Activated T-cell treated with anti-CD3 and anti-CD28 coated beads for 24 hours (primary cell): ENCODE measurements at regions not wholly inside any gene's neighbourhood (a gene's known extent, or its start where the extent isn't known, plus 50 kb on each side); places are given as distances from the start of the nearest gene placed in this dataset.

Experiments used
- DNase-seq: peaks from one replicate; pipeline ENCODE4 v3.0.0-alpha.2; 2020; ENCODE audit warnings: low read depth

DNA sequence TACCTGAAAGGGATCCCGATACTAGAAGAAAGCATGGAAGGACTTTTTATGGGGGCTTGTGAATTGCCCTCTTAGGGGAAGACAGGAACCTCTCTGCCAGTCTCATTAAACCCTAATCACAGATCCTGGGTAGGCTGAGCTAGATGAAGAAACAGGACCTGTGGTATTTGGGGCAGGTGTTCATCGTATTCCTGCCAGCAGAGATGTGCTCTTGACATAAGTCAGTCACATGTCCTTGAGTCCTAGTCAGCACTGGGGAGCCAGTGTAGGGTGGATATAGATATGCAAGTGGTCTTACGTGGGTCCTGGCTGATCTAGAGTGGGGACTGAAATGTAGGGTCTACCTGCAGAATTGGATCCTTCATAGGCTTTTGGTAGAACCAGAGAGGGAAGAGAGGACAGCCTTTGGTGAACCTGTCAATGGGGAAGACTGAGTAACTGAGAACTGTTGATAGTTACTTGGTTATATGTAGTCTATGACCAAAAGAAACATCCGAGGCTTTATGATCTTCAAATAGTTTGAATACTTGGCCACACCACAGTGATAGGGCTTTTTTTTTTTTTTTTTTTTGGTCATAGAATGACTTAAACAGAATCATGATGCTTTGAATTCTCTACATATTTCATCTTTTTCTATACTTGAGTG is 63.5 kb upstream of the WDR1 start:
- no peak for DNase-seq

DNA sequence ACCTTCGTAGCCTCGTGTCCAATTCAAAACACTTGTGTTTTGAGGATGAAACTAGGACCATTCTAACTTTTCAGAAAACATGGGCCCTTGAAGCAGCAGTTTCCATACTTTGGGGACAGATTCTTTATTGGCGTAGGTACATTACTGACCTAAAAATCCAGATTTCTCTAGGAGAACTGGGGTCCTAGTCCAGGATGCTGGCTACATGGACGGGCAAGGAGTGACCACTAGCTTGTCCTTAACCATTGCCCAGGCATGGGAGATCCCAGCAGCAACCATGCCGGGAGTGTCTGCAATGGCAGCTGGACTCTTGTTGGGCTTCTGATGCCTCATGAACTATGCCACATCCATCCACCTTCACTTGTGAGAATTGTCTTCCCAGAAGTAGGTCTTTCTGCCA is 62.2 kb upstream of the WDR1 start:
- no peak for DNase-seq

DNA sequence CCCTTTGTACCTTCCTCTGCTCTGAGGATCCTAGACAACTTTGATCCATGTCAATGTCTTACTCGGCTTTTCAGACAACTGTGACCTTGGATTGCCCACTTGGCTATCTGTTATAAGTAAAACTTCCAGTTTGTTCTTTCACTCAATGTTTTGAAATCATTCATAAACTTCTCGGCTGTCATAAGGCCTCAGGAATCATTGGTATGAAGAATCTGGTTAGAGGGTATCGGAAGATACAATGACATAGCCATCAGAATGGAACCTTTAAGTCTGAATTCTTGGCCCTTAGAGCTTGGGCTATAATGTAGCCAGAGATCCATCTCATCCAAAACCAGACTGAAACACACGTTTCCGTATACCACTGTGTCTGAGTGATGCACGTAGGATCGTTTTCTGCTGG is 59.0 kb upstream of the WDR1 start:
- DNase-seq: no peak

DNA sequence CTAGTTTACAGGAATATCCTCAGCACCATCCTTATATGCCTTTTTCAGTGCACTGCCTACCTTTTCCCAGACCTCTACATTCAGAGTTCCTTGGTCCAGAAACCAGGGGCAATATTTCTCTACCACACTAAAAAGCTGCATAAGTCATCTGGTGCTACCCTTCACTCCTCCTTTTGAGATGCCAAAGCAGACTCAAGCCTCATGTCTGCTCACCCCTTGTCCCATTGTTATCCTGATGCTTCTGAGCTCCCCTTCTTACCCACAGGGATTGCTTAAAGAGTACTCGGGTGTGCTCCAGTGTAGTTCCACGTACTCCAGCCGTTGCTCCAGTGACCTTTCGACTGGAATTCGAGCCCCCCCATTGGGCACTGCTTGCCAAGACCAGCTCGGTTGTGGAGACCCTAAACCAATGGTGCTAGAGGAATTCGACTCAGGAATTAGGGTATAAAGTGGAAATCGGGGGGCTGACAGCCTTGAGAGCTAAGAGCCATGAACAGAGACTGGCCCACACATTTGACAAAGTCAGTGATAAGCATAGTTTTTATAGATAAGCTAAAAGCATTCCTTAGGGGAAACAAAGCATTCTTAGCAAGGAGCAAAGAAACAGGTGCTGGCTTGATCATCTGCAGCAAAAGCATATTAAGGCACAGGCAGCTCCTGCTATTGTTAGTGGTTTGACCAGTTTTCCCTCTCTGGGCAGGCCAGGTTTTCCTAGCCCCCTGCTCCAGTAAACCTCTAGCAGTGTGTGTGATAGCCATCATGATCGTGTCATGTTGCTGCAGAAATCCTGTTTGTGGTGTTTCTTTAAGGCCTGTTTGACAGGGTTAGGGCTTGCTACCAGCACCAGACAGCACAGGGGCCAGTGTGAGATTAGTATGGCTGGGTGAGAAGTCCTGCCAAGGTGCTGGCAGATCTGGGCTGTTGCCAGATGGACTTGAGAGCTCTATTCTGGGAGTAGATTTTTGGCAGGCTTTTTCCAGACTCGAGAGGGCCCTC is 57.5 kb upstream of the WDR1 start:
- DNase-seq: no peak

DNA sequence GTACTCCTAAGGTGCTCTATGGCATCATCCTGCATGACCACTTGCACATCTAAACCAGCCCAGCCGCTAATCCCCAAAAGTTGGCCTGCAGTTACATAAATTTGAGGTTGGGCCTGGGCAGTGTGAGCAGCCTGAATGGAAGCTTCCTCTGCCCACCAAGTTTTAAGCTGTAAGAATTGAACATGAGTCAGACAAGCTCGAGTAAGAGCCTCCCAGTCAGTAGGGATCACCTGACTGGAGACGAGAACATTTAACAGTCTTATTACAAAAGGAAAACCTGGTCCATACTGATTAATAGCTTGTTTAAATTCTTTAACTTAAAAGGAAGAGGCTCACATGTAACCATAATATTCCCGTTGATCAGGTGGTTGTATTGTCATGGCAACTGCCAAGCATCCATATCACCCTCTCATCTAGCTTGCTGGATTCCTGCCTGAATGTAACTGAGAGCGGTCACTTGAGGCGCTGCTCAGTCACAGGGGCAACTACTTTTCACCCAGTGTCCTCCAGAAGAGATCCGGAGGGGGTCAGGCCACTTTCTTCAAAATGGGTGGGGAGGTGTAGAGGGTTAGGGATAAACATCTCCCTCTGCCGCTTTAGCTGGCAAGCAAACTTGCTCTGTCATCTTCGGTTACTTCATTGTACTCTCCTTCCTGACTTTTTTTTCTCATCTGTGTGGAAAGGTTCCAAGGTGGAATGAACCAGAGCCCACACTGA is 56.6 kb upstream of the WDR1 start:
- DNase-seq: no peak

DNA sequence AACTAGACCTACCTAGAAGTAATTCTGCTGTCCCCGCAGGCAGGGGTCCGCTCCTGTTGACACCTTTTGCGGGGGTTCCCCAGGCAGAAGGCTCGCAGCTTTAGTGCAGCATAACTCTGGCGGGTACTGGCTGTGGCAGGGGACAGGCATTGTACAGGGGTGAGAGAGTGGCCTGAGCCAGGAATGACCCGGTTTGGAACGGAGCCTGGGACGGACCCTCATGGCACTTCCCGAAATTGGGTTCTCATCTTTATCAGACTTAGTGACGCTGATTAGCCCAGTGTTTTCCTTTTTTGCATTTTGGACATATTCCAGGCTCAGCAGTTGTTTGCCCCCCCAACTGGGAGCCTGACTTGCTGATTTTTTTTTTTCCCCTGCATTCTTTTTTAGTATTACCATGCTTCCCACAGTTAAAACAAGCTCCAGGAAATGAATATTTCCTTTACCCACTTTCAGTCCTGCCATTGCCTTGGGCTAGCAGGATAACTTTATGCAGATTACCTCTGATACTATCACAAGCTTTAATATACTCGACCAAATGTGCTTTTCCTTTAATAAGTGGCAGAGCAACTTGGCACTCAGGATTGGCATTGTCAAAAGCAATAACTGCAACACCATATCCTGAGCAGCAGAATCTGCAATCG is 55.8 kb upstream of the WDR1 start:
- no peak for DNase-seq

DNA sequence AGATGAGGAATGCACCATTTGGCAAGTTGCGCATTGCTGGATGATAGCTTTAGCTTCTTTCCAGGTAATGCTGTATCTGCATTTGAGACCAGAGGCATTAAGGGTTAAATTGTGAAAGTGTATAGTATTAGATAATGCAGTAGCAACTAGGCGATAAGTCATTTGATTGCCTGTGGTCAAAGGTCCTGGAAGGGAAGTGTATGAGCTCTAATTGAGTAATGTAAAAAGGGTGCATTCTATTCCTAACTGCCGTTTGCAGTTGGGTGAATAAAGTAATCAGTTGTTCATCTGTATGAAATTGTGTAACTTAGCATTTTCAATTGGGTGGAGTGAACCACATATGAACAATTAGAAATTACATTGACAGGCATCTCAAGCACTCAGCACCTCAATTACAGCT is 54.5 kb upstream of the WDR1 start:
- no peak for DNase-seq

DNA sequence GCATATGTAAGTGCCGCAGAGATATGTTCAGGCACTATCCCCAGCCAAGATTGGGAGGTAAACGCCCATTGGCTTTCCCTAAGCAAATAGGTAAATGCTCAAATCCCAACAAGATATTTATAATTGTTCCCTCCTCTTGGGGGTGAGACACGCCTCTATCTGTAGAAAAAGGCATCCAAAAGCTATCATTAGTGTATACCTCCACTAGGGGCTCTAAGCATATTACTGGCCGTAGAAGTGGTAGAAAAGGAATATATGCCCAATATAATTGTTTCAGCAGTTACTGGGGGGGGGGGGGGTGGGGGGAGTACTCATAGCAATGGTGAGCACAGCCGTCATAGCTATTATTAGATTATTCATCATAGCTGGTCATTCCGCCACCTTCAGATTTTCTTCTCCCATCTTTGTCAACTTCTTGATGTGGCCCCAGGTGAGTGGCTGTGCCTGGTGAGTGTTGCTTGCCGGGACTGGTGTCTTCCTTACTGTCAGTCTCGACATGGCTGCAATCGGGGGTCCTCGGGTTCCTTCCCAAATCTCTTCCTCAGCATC is 53.3 kb upstream of the WDR1 start:
- DNase-seq: no peak

DNA sequence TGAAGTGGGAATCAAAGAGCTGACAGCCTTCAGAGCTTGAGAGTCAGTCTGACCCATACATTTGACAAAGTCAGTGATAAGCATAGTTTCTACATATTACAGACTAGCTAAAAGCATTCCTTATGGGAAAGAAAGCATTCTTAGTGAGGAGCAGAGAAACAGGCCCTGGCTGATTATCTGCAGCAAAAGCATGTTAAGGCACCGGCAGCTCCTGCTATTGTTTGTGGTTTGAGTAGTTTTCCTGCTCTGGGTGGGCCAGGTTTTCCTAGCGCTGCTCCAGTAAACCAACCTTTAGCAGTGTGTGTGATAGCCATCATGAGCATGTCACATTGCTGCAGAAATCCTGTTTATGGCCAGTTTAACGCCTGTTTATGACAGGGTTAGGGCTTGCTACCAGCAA is 51.6 kb upstream of the WDR1 start:
- DNase-seq: no peak

DNA sequence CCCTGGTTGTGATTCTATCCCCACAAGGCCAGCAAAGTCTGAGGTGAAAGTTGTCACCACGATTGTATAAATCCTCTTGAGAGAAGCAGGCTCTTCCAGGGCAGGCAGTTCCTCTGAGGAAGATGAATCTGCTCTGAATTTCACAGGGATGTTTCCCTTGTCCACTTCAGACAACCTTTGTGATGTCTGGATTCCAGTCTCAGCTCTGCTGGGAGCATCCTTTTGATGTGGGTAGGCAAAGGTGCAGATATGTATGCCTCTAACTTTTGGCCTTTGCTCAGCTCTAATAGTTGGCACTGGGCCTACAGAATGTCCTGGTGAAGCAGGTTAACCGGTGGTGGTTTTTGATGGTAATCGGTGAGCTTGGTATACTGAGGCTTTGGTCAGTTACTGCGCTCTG is 50.6 kb upstream of the WDR1 start:
- DNase-seq: no peak
